Mesendoderm (in vitro differentiated cells): ENCODE measurements at regions not wholly inside any gene's neighbourhood (a gene's known extent, or its start where the extent isn't known, plus 50 kb on each side); places are given as distances from the start of the nearest gene placed in this dataset.

ENCODE experiments used
- DNase-seq: peaks from one replicate; pipeline ENCODE4 v3.0.0; 2013
- H2AK5ac ChIP-seq: 2 replicates; pipeline ENCODE4 v1.6.1; 2013; ENCODE audit warnings: low read length, inconsistent platforms
- H2BK120ac ChIP-seq: 2 replicates; pipeline ENCODE4 v1.6.1; 2013; ENCODE audit warnings: low read depth, mild to moderate bottlenecking, low read length, moderate library complexity, mixed read lengths
- H2BK15ac ChIP-seq: replicated peaks from 2 replicates; pipeline ENCODE4 v1.6.1; 2013; ENCODE audit warnings: low read depth, mild to moderate bottlenecking, moderate library complexity
- H2BK5ac ChIP-seq: 2 replicates; pipeline ENCODE4 v1.6.1; 2013; ENCODE audit warnings: low read length, inconsistent platforms
- H3K18ac ChIP-seq: 2 replicates; pipeline ENCODE4 v1.6.1; 2013; ENCODE audit warnings: mild to moderate bottlenecking, low read length, mixed read lengths
- H3K23ac ChIP-seq: one replicate; pipeline ENCODE4 v1.6.1; 2013; ENCODE audit warnings: low read length
- H3K27ac ChIP-seq: 2 replicates; pipeline ENCODE4 v1.5.1; 2013; ENCODE audit warnings: low read depth, mild to moderate bottlenecking, inconsistent platforms, low read length, moderate library complexity
- H3K27me3 ChIP-seq: 2 replicates; pipeline ENCODE4 v1.6.1; 2013; ENCODE audit warnings: low read length, control low read depth, mild to moderate bottlenecking, inconsistent platforms; ENCODE audit not compliant: insufficient read depth, poor library complexity
- H3K36me3 ChIP-seq: 2 replicates; pipeline ENCODE4 v1.6.1; 2013; ENCODE audit warnings: low read length, inconsistent platforms; ENCODE audit not compliant: control insufficient read depth, insufficient read depth
- H3K4ac ChIP-seq: one replicate; pipeline ENCODE4 v1.6.1; 2013; ENCODE audit warnings: low read depth, mild to moderate bottlenecking, low read length, moderate library complexity
- H3K4me1 ChIP-seq: 2 replicates; pipeline ENCODE4 v1.6.1; 2013; ENCODE audit warnings: low read depth, low read length, inconsistent platforms; ENCODE audit not compliant: control insufficient read depth
- H3K4me2 ChIP-seq: 2 replicates; pipeline ENCODE4 v1.6.1; 2013; ENCODE audit warnings: low read length
- H3K4me3 ChIP-seq: 2 replicates; pipeline ENCODE4 v1.5.1; 2013; ENCODE audit warnings: mild to moderate bottlenecking, low read length
- H3K56ac ChIP-seq: one replicate; pipeline ENCODE4 v1.6.1; 2013; ENCODE audit warnings: low read length
- H3K79me1 ChIP-seq: 2 replicates; pipeline ENCODE4 v1.6.1; 2013; ENCODE audit warnings: low read length, inconsistent platforms
- H3K79me2 ChIP-seq: 2 replicates; pipeline ENCODE4 v1.6.1; 2013; ENCODE audit warnings: mild to moderate bottlenecking, low read length; ENCODE audit not compliant: control insufficient read depth, insufficient read depth
- H3K9ac ChIP-seq: 2 replicates; pipeline ENCODE4 v1.6.1; 2013; ENCODE audit warnings: low read length, inconsistent platforms
- H4K5ac ChIP-seq: one replicate; pipeline ENCODE4 v1.6.1; 2013; ENCODE audit warnings: low read length
- H4K8ac ChIP-seq: one replicate; pipeline ENCODE4 v1.6.1; 2013; ENCODE audit warnings: low read depth, mild to moderate bottlenecking, control low read depth, low read length, moderate library complexity
- WGBS: extraction: QIAGEN DNeasy Blood & Tissue Kit; methylation state at CpG from one replicate; pipeline ENCODE4 v1.1.7; 2013; ENCODE audit warnings: low lambda C conversion rate, missing lambda C conversion rate; ENCODE audit not compliant: insufficient coverage; ENCODE audit errors: extremely low coverage; 5-methylcytosine and 5-hydroxymethylcytosine counted together

- H3K9ac ChIP-seq: no peak overlapping the region
- H3K4me1 ChIP-seq: peaks cover 5% of the 10 kb centered on the region
- no peak overlapping the region for H2BK5ac ChIP-seq
- H4K8ac ChIP-seq: no peak overlapping the region
- H3K56ac ChIP-seq: no peak overlapping the region
- no peak overlapping the region for H4K5ac ChIP-seq
- no peaks in the 10 kb centered on the region for H3K79me2 ChIP-seq
- H2AK5ac ChIP-seq: no peak overlapping the region
- H2BK120ac ChIP-seq: no peak overlapping the region
- H3K27ac ChIP-seq: no peak overlapping the region
- no peak overlapping the region for H3K23ac ChIP-seq
- H2BK15ac ChIP-seq: no peak overlapping the region
- H3K36me3 ChIP-seq: no peaks in the 10 kb centered on the region
- H3K79me1 ChIP-seq: no peaks in the 10 kb centered on the region
- H3K18ac ChIP-seq: no peak overlapping the region
- H3K4ac ChIP-seq: no peak overlapping the region
- WGBS: no CpG with 5 or more reads among the region's 13 CpGs
- no peak overlapping the region for H3K4me2 ChIP-seq
- peak; percentile 65 for DNase-seq
- H3K4me3 ChIP-seq: no peak overlapping the region
- H3K27me3 ChIP-seq: no peaks in the 10 kb centered on the region
These were observed 162.0 kb upstream of the HAAO start for GRCh38 chr2:42954227-42954962.

- no peak overlapping the region for H2BK5ac ChIP-seq
- H3K79me2 ChIP-seq: no peaks in the 10 kb centered on the region
- H2BK15ac ChIP-seq: no peak overlapping the region
- no peak overlapping the region for H2AK5ac ChIP-seq
- H3K9ac ChIP-seq: no peak overlapping the region
- H4K8ac ChIP-seq: no peak overlapping the region
- H3K79me1 ChIP-seq: no peaks in the 10 kb centered on the region
- H3K23ac ChIP-seq: no peak overlapping the region
- H3K18ac ChIP-seq: no peak overlapping the region
- H3K27ac ChIP-seq: no peak overlapping the region
- no peak overlapping the region for H3K56ac ChIP-seq
- H2BK120ac ChIP-seq: no peak overlapping the region
- no peak overlapping the region for H3K4ac ChIP-seq
- no peak overlapping the region for H3K4me2 ChIP-seq
- no peaks in the 10 kb centered on the region for H3K36me3 ChIP-seq
- DNase-seq: no peak
- H3K4me3 ChIP-seq: no peak overlapping the region
- H4K5ac ChIP-seq: no peak overlapping the region
- H3K4me1 ChIP-seq: peaks cover 5% of the 10 kb centered on the region
- H3K27me3 ChIP-seq: no peaks in the 10 kb centered on the region
- WGBS: no CpG with 5 or more reads among the region's 7 CpGs
These were observed 160.8 kb upstream of the HAAO start for GRCh38 chr2:42953216-42953615.

GRCh38 chr2:42951263-42951938, 159.0 kb upstream of the HAAO start:
- Histone ChIP-seq H3K79me1 (no peaks in the 10 kb centered on the region), H3K27ac (no peak overlapping the region), H3K56ac (no peak overlapping the region), H3K4ac (no peak overlapping the region), H3K18ac (no peak overlapping the region), H3K4me3 (no peak overlapping the region), H4K8ac (no peak overlapping the region), H3K4me1 (no peaks in the 10 kb centered on the region), H2AK5ac (no peak overlapping the region), H2BK15ac (no peak overlapping the region), H3K36me3 (no peaks in the 10 kb centered on the region), H3K79me2 (no peaks in the 10 kb centered on the region), H3K27me3 (no peaks in the 10 kb centered on the region), H3K23ac (no peak overlapping the region), H3K9ac (no peak overlapping the region), H4K5ac (no peak overlapping the region), H2BK120ac (no peak overlapping the region), H3K4me2 (no peak overlapping the region), H2BK5ac (no peak overlapping the region)
- no peak for DNase-seq
- no CpG with 5 or more reads among the region's 8 CpGs for WGBS

GRCh38 chr2:42949125-42949524, 156.7 kb upstream of the HAAO start:
- no peaks in the 10 kb centered on the region for H3K79me1 ChIP-seq
- H3K79me2 ChIP-seq: no peaks in the 10 kb centered on the region
- H3K4me2 ChIP-seq: no peak overlapping the region
- no peak overlapping the region for H4K8ac ChIP-seq
- no peak for DNase-seq
- no peak overlapping the region for H3K9ac ChIP-seq
- no CpG with 5 or more reads among the region's 6 CpGs for WGBS
- H3K56ac ChIP-seq: no peak overlapping the region
- no peak overlapping the region for H3K4me3 ChIP-seq
- H2BK120ac ChIP-seq: no peak overlapping the region
- H3K27ac ChIP-seq: no peak overlapping the region
- no peak overlapping the region for H3K18ac ChIP-seq
- no peak overlapping the region for H4K5ac ChIP-seq
- H3K36me3 ChIP-seq: no peaks in the 10 kb centered on the region
- H3K23ac ChIP-seq: no peak overlapping the region
- H2BK5ac ChIP-seq: no peak overlapping the region
- no peaks in the 10 kb centered on the region for H3K27me3 ChIP-seq
- H3K4ac ChIP-seq: no peak overlapping the region
- no peak overlapping the region for H2AK5ac ChIP-seq
- no peaks in the 10 kb centered on the region for H3K4me1 ChIP-seq
- no peak overlapping the region for H2BK15ac ChIP-seq

- H4K5ac ChIP-seq: no peak overlapping the region
- no peak overlapping the region for H2BK15ac ChIP-seq
- DNase-seq: no peak
- H3K9ac ChIP-seq: no peak overlapping the region
- H2BK120ac ChIP-seq: no peak overlapping the region
- H3K18ac ChIP-seq: no peak overlapping the region
- WGBS: no CpG with 5 or more reads among the region's 2 CpGs
- H3K27ac ChIP-seq: no peak overlapping the region
- H3K27me3 ChIP-seq: no peaks in the 10 kb centered on the region
- H2AK5ac ChIP-seq: no peak overlapping the region
- H3K23ac ChIP-seq: no peak overlapping the region
- H3K56ac ChIP-seq: no peak overlapping the region
- no peaks in the 10 kb centered on the region for H3K4me1 ChIP-seq
- H3K4me3 ChIP-seq: no peak overlapping the region
- H3K4ac ChIP-seq: no peak overlapping the region
- H4K8ac ChIP-seq: no peak overlapping the region
- H3K79me1 ChIP-seq: no peaks in the 10 kb centered on the region
- no peaks in the 10 kb centered on the region for H3K36me3 ChIP-seq
- H3K4me2 ChIP-seq: no peak overlapping the region
- no peaks in the 10 kb centered on the region for H3K79me2 ChIP-seq
- no peak overlapping the region for H2BK5ac ChIP-seq
These were observed 155.6 kb upstream of the HAAO start for GRCh38 chr2:42947809-42948600.
